Hepatocyte (in vitro differentiated cells): ENCODE measurements at regions not wholly inside any gene's neighbourhood (a gene's known extent, or its start where the extent isn't known, plus 50 kb on each side); places are given as distances from the start of the nearest gene placed in this dataset.

Experiments
- DNase-seq: peaks from one replicate; pipeline ENCODE4 v3.0.0-alpha.2; 2016; ENCODE audit warnings: low spot score
- H2AFZ ChIP-seq: fragments of 200-600 bp; sonication (generic); 2 replicates; pipeline ENCODE4 v1.6.0; 2016; ENCODE audit warnings: antibody characterized with exemption, mild to moderate bottlenecking
- H3K27ac ChIP-seq: fragments of 200-600 bp; sonication (generic); 2 replicates; pipeline ENCODE4 v1.5.1; 2016; ENCODE audit warnings: mild to moderate bottlenecking
- H3K27me3 ChIP-seq: fragments of 200-600 bp; sonication (generic); 2 replicates; pipeline ENCODE4 v1.6.1; 2016
- H3K36me3 ChIP-seq: fragments of 200-600 bp; sonication (generic); replicated peaks from 2 replicates; pipeline ENCODE4 v1.5.1; 2016; ENCODE audit warnings: low read depth; ENCODE audit not compliant: insufficient read depth
- H3K4me1 ChIP-seq: fragments of 200-600 bp; sonication (generic); 2 replicates; pipeline ENCODE4 v1.5.1; 2016; ENCODE audit warnings: mild to moderate bottlenecking, moderate library complexity; ENCODE audit not compliant: insufficient read depth
- H3K4me2 ChIP-seq: fragments of 200-600 bp; sonication (generic); 2 replicates; pipeline ENCODE4 v1.6.0; 2016
- H3K4me3 ChIP-seq: fragments of 200-600 bp; sonication (generic); 2 replicates; pipeline ENCODE4 v1.5.1; 2016; ENCODE audit warnings: mild to moderate bottlenecking
- H3K79me2 ChIP-seq: fragments of 200-600 bp; sonication (generic); 2 replicates; pipeline ENCODE4 v1.6.0; 2017; ENCODE audit warnings: mild to moderate bottlenecking
- H3K9me2 ChIP-seq: fragments of 200-600 bp; sonication (generic); replicated peaks from 2 replicates; pipeline ENCODE4 v1.6.0; 2017; ENCODE audit warnings: mild to moderate bottlenecking; ENCODE audit not compliant: insufficient read depth
- H3K9me3 ChIP-seq: fragments of 200-600 bp; sonication (generic); 2 replicates; pipeline ENCODE4 v1.5.1; 2016; ENCODE audit warnings: low read depth, mild to moderate bottlenecking
- H4K20me1 ChIP-seq: fragments of 200-600 bp; sonication (generic); 2 replicates; pipeline ENCODE4 v1.6.0; 2016; ENCODE audit warnings: mild to moderate bottlenecking; ENCODE audit not compliant: insufficient read depth, poor library complexity, severe bottlenecking
- EZH2 ChIP-seq: fragments of 200-600 bp; sonication (generic); IDR thresholded peaks from 2 replicates; pipeline ENCODE4 v1.6.1; 2016; ENCODE audit warnings: antibody characterized with exemption, mild to moderate bottlenecking, borderline replicate concordance
- EZH2phosphoT487 ChIP-seq: fragments of 200-600 bp; sonication (generic); IDR thresholded peaks from one replicate; pipeline ENCODE4 v1.6.1; 2018; ENCODE audit warnings: antibody characterized with exemption, mild to moderate bottlenecking, low read depth, moderate library complexity; ENCODE audit not compliant: unreplicated experiment, severe bottlenecking
- WGBS: methylation state at CpG from one replicate; pipeline ENCODE4 v1.1.6; 2016; ENCODE audit warnings: low lambda C conversion rate; ENCODE audit errors: missing lambda C conversion rate; 5-methylcytosine and 5-hydroxymethylcytosine counted together
- TF ChIP-seq, protein P1 (sequence below): fragments of 200-600 bp; sonication (generic); IDR thresholded peaks from 2 replicates; pipeline ENCODE4 v1.5.1; 2016; ENCODE audit warnings: antibody characterized with exemption, mild to moderate bottlenecking; ENCODE audit not compliant: poor library complexity

DNA sequence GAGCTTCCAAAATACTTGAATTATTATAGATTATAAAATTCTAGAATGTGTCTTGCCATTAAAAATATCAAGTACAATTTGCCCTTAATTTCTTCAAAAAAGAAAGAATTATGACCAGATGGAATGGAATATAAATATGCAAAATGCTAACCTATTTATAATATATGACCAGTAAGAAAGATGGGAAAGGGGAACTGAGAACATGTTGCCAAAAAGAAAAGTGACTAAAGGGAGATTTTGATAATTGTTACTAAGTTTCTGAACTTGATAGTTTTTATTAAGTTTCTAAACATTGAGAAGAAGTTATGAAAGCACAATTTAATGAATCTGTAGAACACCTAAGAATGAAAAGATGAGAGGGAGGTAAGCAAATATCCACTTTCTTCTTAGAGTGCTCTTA lies 188.4 kb upstream of the NR4A3 start:
- H3K36me3 ChIP-seq, result no peaks in the 10 kb centered on the region
- no peak for DNase-seq
- H3K27me3 ChIP-seq, result no peaks in the 10 kb centered on the region
- no peak overlapping the region for H2AFZ ChIP-seq
- H3K4me2 ChIP-seq, result no peak overlapping the region
- no peak overlapping the region for H3K27ac ChIP-seq
- H4K20me1 ChIP-seq, result no peaks in the 10 kb centered on the region
- H3K79me2 ChIP-seq, result no peaks in the 10 kb centered on the region
- no peak for TF ChIP-seq EZH2phosphoT487
- TF ChIP-seq, protein P1, sequence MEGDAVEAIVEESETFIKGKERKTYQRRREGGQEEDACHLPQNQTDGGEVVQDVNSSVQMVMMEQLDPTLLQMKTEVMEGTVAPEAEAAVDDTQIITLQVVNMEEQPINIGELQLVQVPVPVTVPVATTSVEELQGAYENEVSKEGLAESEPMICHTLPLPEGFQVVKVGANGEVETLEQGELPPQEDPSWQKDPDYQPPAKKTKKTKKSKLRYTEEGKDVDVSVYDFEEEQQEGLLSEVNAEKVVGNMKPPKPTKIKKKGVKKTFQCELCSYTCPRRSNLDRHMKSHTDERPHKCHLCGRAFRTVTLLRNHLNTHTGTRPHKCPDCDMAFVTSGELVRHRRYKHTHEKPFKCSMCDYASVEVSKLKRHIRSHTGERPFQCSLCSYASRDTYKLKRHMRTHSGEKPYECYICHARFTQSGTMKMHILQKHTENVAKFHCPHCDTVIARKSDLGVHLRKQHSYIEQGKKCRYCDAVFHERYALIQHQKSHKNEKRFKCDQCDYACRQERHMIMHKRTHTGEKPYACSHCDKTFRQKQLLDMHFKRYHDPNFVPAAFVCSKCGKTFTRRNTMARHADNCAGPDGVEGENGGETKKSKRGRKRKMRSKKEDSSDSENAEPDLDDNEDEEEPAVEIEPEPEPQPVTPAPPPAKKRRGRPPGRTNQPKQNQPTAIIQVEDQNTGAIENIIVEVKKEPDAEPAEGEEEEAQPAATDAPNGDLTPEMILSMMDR, result no peak
- TF ChIP-seq EZH2, result no peak
- H3K4me3 ChIP-seq, result no peak overlapping the region
- H3K4me1 ChIP-seq, result no peaks in the 10 kb centered on the region
- H3K9me2 ChIP-seq, result no peaks in the 10 kb centered on the region
- H3K9me3 ChIP-seq, result no peaks in the 10 kb centered on the region

GRCh38 chr9:99634186-99634585 lies 187.5 kb upstream of the NR4A3 start:
- Histone ChIP-seq H3K27me3 (no peaks in the 10 kb centered on the region), H3K4me3 (no peak overlapping the region), H3K4me2 (no peak overlapping the region), H3K4me1 (no peaks in the 10 kb centered on the region), H3K9me3 (no peaks in the 10 kb centered on the region), H3K79me2 (no peaks in the 10 kb centered on the region), H4K20me1 (no peaks in the 10 kb centered on the region), H3K9me2 (no peaks in the 10 kb centered on the region), H3K27ac (no peak overlapping the region), H2AFZ (no peak overlapping the region), H3K36me3 (no peaks in the 10 kb centered on the region)
- WGBS, result 86% methylated on average over 3 of the region's 3 CpGs
- DNase-seq, result no peak
- TF ChIP-seq, protein P1, result no peak
- TF ChIP-seq EZH2, result no peak
- TF ChIP-seq EZH2phosphoT487, result no peak

DNA sequence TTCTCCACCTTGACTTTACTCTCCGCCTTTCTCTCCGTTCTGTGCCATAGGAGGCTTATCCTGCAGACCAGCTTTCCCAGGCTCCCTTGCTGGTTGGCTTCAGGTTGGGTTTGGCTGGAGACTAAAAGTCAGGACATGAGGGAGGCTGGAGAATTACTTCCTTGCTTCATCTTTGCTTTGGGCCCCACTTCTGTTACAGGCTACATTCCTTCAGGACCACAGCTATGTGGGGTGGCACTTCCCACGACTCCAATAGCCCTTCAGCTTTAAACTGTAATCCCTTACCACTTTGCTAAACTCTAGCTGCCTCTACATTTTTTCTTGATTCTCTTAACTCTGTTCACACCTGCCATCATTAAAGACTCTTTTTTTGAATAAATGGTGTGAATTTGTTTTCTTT lies 186.7 kb upstream of the NR4A3 start:
- no peak overlapping the region for H3K4me2 ChIP-seq
- H3K4me1 ChIP-seq, result no peaks in the 10 kb centered on the region
- no peaks in the 10 kb centered on the region for H3K9me3 ChIP-seq
- H2AFZ ChIP-seq, result no peak overlapping the region
- H3K79me2 ChIP-seq, result no peaks in the 10 kb centered on the region
- H3K27me3 ChIP-seq, result no peaks in the 10 kb centered on the region
- H3K4me3 ChIP-seq, result no peak overlapping the region
- H3K36me3 ChIP-seq, result no peaks in the 10 kb centered on the region
- H3K9me2 ChIP-seq, result no peaks in the 10 kb centered on the region
- WGBS, result 85% methylated on average over 3 of the region's 3 CpGs
- H4K20me1 ChIP-seq, result no peaks in the 10 kb centered on the region
- no peak overlapping the region for H3K27ac ChIP-seq
- DNase-seq, result no peak
- no peak for TF ChIP-seq EZH2
- TF ChIP-seq, protein P1, result no peak
- no peak for TF ChIP-seq EZH2phosphoT487

- Histone ChIP-seq H3K9me3 (no peaks in the 10 kb centered on the region), H3K27ac (no peak overlapping the region), H3K9me2 (no peaks in the 10 kb centered on the region), H3K4me2 (no peak overlapping the region), H3K4me1 (no peaks in the 10 kb centered on the region), H2AFZ (no peak overlapping the region), H3K36me3 (no peaks in the 10 kb centered on the region), H4K20me1 (no peaks in the 10 kb centered on the region), H3K27me3 (no peaks in the 10 kb centered on the region), H3K4me3 (no peak overlapping the region), H3K79me2 (no peaks in the 10 kb centered on the region)
- 92% methylated on average over 3 of the region's 3 CpGs for WGBS
- TF ChIP-seq, protein P1, result no peak
- TF ChIP-seq EZH2 (no peak), EZH2phosphoT487 (no peak)
- no peak for DNase-seq
Measured at GRCh38 chr9:99637641-99638040, 184.0 kb upstream of the NR4A3 start.
